ENCODE measurements at regions not wholly inside any gene's neighbourhood (a gene's known extent, or its start where the extent isn't known, plus 50 kb on each side); places are given as distances from the start of the nearest gene placed in this dataset.

- no peak for ATAC-seq
- no peak for TF ChIP-seq ZFP3 (CRISPR knock-in tag; IDR thresholded peaks at IDR 0.05)
- no peak for TF ChIP-seq SNAI2 (CRISPR knock-in tag; IDR thresholded peaks at IDR 0.05)
- TF ChIP-seq ISL1 (CRISPR knock-in tag; IDR thresholded peaks at IDR 0.05), result no peak
- no peak for TF ChIP-seq ZNF565 (CRISPR knock-in tag; conservative IDR thresholded peaks at IDR 0.05; ENCODE audit: low read depth)
- no peak for TF ChIP-seq CSDC2 (CRISPR knock-in tag; IDR thresholded peaks at IDR 0.05)
- no peak for TF ChIP-seq ZNF70 (CRISPR knock-in tag; IDR thresholded peaks at IDR 0.05)
- TF ChIP-seq BACH2 (CRISPR knock-in tag; IDR thresholded peaks at IDR 0.05; ENCODE audit: borderline replicate concordance), result no peak
- TF ChIP-seq ZNF8 (CRISPR knock-in tag; IDR thresholded peaks at IDR 0.05), result no peak
Measured at GRCh38 chr20:51978070-51978501, 175.8 kb upstream of the SALL4 start.

- no peak for TF ChIP-seq ARNTL (CRISPR knock-in tag; IDR thresholded peaks at IDR 0.05; ENCODE audit: borderline replicate concordance, low read depth)
- TF ChIP-seq TCF4 (CRISPR knock-in tag; IDR thresholded peaks at IDR 0.05; ENCODE audit: borderline replicate concordance), result no peak
- TF ChIP-seq CSDC2 (CRISPR knock-in tag; IDR thresholded peaks at IDR 0.05), result no peak
- no peak for TF ChIP-seq PATZ1 (CRISPR knock-in tag; IDR thresholded peaks at IDR 0.05; ENCODE audit: borderline replicate concordance)
- no peak for TF ChIP-seq ZC3H10 (CRISPR knock-in tag; IDR thresholded peaks at IDR 0.05)
- TF ChIP-seq ZNF8 (CRISPR knock-in tag; IDR thresholded peaks at IDR 0.05), result no peak
- TF ChIP-seq SNAI2 (CRISPR knock-in tag; IDR thresholded peaks at IDR 0.05), result no peak
- no peak for TF ChIP-seq RARB (CRISPR knock-in tag; IDR thresholded peaks at IDR 0.05)
- TF ChIP-seq ZFP30 (CRISPR knock-in tag; IDR thresholded peaks at IDR 0.05), result no peak
- no peak for TF ChIP-seq TSHZ2 (CRISPR knock-in tag; IDR thresholded peaks at IDR 0.05)
- no peak for TF ChIP-seq ISL1 (CRISPR knock-in tag; IDR thresholded peaks at IDR 0.05)
- TF ChIP-seq PPARA (CRISPR knock-in tag; IDR thresholded peaks at IDR 0.05; ENCODE audit: borderline replicate concordance), result no peak
- no peak for TF ChIP-seq CREB5 (CRISPR knock-in tag; IDR thresholded peaks at IDR 0.05; ENCODE audit: low read depth)
- TF ChIP-seq BACH2 (CRISPR knock-in tag; IDR thresholded peaks at IDR 0.05; ENCODE audit: borderline replicate concordance), result no peak
- TF ChIP-seq GLIS3 (CRISPR knock-in tag; IDR thresholded peaks at IDR 0.05), result no peak
- TF ChIP-seq POU6F1 (CRISPR knock-in tag; IDR thresholded peaks at IDR 0.05; ENCODE audit: borderline replicate concordance, low read depth), result no peak
- TF ChIP-seq ZFP3 (CRISPR knock-in tag; IDR thresholded peaks at IDR 0.05), result no peak
- no peak for TF ChIP-seq ZNF70 (CRISPR knock-in tag; IDR thresholded peaks at IDR 0.05)
- no peak for ATAC-seq
Measured at GRCh38 chr20:51972056-51972455, 169.7 kb upstream of the SALL4 start.

- ATAC-seq, result no peak
- TF ChIP-seq BACH2 (CRISPR knock-in tag; IDR thresholded peaks at IDR 0.05; ENCODE audit: borderline replicate concordance), result no peak
Measured at GRCh38 chr20:51970858-51971257, 168.5 kb upstream of the SALL4 start.

DNA sequence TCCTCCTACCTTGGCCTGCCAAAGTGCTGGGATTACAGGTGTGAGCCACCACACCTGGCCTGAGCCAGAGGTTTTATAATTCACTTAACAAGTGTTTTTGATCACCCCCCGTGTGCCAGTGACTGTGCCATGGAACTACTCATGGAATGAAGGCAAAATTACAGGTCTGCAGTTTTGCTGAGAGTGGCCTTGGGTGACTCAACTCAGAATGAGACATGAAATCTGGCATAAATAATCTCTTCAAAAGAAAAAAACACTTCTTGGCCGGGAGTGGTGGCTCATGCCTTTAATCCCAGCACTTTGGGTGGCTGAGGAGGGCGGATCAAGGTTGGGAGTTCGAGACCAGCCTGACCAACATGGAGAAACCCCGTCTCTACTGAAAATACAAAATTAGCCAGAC is 166.9 kb upstream of the SALL4 start:
- no peak for TF ChIP-seq ZNF565 (CRISPR knock-in tag; conservative IDR thresholded peaks at IDR 0.05; ENCODE audit: low read depth)
- no peak for TF ChIP-seq PPARA (CRISPR knock-in tag; IDR thresholded peaks at IDR 0.05; ENCODE audit: borderline replicate concordance)
- TF ChIP-seq ZNF70 (CRISPR knock-in tag; IDR thresholded peaks at IDR 0.05), result no peak
- no peak for TF ChIP-seq POU6F1 (CRISPR knock-in tag; IDR thresholded peaks at IDR 0.05; ENCODE audit: borderline replicate concordance, low read depth)
- TF ChIP-seq GLIS3 (CRISPR knock-in tag; IDR thresholded peaks at IDR 0.05), result no peak
- no peak for ATAC-seq

All from SK-N-SH treated with all-trans-retinoic acid at 6 μM for 48 hours (cell line).